GM18951 (cell line): ENCODE measurements at regions not wholly inside any gene's neighbourhood (a gene's known extent, or its start where the extent isn't known, plus 50 kb on each side); places are given as distances from the start of the nearest gene placed in this dataset.
"Not testable (repeated sequence)": the region's sequence is repeated elsewhere in the genome, so short reads cannot be mapped to it uniquely, and the experiment has no call there.

Experiments
- POLR2A ChIP-seq: IDR thresholded peaks from 4 replicates; pipeline ENCODE4 v1.6.1; 2011; ENCODE audit warnings: mild to moderate bottlenecking; ENCODE audit not compliant: insufficient read length, insufficient read depth; ENCODE audit errors: extremely low read depth
- in situ Hi-C: fragments of 300-500 bp; cut with MboI; formaldehyde crosslinking; loops from one replicate; pipeline ENCODE4 v1.12.0; 2022; ENCODE audit warnings: low sequenced_read_pairs, mixed read lengths, inconsistent platforms; ENCODE audit not compliant: unreplicated experiment

DNA sequence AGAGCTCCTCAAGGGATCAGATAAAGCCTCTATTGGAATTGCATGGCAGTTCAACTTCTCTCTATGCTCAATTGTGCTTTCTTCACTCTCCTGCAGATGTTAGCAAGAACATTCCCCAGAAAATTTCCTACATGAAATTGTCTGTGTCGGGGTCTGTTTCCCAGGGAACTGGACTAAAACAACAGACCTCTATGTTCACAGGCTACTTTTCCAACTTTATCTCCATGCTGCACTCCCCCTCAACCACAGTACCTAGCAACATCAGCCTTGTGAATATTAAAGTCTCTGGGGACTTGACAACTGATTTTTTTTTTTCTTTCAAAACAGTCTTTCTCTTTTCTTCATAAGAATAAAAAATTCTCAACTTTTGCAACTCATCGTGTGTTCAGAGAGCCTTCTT lies 1470.8 kb upstream of the ADGRL3 start:
- in situ Hi-C loops = no loop called here
- no peak for TF ChIP-seq POLR2A

DNA sequence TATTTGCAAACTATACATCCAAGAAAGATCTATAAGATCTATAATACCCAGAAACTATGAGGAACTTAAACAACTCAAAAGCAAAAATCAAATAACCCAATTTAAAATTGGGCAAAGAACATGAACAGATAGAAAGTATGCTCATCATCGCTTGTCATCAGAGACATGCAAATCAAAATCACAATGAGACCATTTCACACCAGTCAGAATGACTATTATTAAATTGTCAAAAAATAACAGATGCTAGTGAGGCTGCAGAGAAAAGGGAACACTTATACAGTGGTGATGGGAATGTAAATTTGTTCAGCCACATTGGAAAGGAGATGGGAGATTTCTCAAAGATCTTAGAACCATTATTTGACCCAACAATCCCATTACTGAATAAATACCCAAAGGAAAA lies 1451.7 kb upstream of the ADGRL3 start:
- in situ Hi-C loops = no loop called here
- TF ChIP-seq POLR2A = no peak

GRCh38 chr4:59759082-59759825 lies 1440.9 kb upstream of the ADGRL3 start:
- no peak for TF ChIP-seq POLR2A
- in situ Hi-C loops = loop anchor here (25.0 kb wide), 1 partner anchor 822 kb away; no protein-coding TSS in a partner anchor

- in situ Hi-C loops = loop anchor here (25.0 kb wide), 1 partner anchor 825 kb away; no protein-coding TSS in a partner anchor
- TF ChIP-seq POLR2A = no peak
Observed at GRCh38 chr4:59762344-59762743, 1437.8 kb upstream of the ADGRL3 start.

- in situ Hi-C loops = loop anchor here (25.0 kb wide), 1 partner anchor 833 kb away; no protein-coding TSS in a partner anchor
- TF ChIP-seq POLR2A = no peak
Observed at GRCh38 chr4:59770601-59771264, 1429.4 kb upstream of the ADGRL3 start.

DNA sequence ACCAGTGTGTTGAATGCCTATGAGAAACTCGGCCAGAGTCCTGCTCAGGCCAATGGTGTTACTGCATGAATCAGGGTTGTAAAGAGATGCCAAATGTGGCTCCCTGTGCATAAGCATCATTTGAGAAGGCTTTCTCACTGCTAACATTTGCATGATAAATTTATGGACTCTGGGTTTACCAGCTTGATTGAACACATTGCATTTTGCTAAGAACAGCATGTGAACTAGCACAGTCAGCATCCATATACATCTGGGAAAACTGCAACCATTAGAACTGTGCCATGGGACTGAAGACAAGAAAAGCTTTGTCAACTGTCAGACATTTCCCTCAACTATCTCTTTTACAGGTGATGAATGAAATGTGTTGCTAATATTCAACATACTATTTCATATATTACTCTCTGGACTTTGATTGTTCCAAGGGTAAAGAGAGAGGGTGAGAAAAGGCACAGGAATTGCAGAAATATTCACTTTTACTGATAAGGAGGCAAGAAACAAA lies 1427.4 kb upstream of the ADGRL3 start:
- in situ Hi-C loops = loop anchor here (25.0 kb wide), 1 partner anchor 835 kb away; no protein-coding TSS in a partner anchor
- no peak for TF ChIP-seq POLR2A

DNA sequence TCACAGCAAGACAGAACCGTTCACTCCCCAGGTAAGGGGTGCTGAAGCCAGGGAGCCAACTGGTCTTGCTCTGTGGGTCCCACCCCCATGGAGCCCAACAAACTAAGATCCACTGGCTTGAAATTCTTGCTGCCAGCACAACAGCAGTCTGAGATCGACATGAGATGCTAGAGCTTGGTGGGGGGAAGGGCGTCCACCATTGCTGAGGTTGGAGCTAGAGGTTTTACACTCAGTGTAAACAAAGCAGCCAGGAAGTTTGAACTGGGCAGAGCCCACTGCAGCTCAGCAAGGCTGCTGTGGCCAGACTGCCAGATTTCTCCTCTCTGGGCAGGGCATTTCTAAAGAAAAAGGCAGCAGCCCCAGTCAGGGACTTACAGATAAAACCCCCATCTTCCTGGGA lies 1419.9 kb upstream of the ADGRL3 start:
- in situ Hi-C loops = not testable (repeated sequence)

DNA sequence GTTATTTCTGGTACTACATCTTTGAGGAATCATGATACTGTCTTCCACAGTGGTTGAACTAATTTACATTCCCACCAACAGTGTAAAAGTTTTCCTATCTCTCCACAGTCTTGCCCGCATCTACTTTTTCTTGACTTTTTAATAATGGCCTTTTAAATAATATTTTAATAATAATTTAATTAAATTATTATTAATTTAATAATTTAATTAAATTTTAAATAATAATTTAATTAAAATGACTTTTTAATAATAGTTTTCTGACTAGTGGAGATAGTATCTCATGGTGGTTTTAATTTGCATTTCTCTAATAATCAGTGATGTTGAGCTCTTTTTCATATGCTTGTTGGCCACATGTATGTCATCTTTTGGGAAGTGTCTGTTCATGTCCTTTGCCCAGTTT lies 1395.0 kb upstream of the ADGRL3 start:
- TF ChIP-seq POLR2A = no peak
- in situ Hi-C loops = no loop called here

DNA sequence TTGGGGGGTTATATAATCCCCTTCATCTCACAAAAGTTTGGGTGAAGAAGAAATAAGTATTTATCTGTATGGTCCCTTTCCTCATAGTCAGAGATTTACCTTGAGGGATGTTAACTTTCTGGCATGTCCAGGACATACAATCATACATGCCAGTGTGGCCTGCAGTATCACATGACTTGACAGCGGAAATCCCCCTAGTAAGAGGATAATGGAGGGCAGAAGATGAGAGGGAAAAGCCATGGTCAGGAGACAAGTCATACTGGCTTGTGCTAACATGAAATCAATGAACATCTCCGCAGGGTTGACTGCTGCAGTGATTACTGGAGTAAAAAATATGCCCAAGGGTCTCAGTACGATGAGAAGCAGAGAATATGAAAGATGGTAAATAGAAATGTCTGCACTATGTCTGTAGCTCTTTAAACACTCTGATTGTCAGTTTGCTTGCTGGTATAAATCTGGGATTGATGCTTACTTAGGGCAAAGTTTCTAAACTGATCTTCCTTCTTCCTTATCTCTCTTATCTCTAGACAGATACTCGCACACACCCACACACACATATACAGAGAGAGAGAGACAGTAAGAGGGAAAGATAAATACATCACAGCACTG lies 1385.6 kb upstream of the ADGRL3 start:
- no peak for TF ChIP-seq POLR2A
- in situ Hi-C loops = no loop called here

DNA sequence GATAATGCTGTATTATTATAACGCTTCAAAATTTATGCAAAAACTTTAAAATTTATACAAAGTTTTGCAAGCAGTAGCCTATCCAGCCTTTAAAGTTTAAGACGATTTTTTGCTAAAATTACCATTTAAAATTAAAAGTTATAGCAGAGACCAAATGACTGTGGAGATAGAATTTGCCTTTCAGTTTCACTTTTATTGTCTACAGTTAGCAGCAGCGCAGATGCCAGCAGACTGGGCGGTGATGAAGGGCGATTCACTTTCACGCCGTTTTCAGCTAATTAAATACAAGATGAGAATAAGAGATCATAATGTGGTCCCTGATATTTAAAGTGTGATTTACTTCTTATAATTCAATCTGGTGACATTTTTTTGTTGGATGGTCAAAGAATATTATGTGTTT lies 1381.5 kb upstream of the ADGRL3 start:
- no peak for TF ChIP-seq POLR2A
- in situ Hi-C loops = no loop called here

DNA sequence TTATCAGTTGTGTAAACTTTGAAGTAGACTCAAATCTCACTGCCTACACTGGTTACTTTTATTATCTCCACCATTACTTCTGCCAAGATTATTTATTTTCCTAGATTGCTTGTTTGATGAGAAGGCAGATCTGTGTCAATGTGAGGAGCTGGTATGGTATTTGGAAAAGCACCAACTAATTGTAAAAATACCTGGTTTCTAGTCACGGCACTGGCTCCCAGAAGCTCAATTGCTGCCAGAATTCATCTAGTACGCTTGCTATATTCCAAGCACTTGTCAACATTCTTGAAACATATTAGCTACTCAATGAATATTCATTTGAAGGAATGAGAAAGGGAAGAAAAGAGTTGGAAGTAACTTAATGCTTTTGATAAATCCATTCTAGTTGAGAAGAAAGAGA lies 1376.8 kb upstream of the ADGRL3 start:
- in situ Hi-C loops = no loop called here
- no peak for TF ChIP-seq POLR2A

- TF ChIP-seq POLR2A = no peak
- in situ Hi-C loops = no loop called here
Observed at GRCh38 chr4:59825104-59825503, 1375.0 kb upstream of the ADGRL3 start.

GRCh38 chr4:59831746-59832145 lies 1368.4 kb upstream of the ADGRL3 start:
- no peak for TF ChIP-seq POLR2A
- in situ Hi-C loops = no loop called here
